Activated naive CD8-positive, alpha-beta T cell treated with anti-CD3 and anti-CD28 coated beads for 36 hours (primary cell): ENCODE measurements at regions not wholly inside any gene's neighbourhood (a gene's known extent, or its start where the extent isn't known, plus 50 kb on each side); places are given as distances from the start of the nearest gene placed in this dataset.

Experiments used
- DNase-seq: peaks from one replicate; pipeline ENCODE4 v3.0.0; 2021
- H3K27ac Mint-ChIP-seq: one replicate; pipeline ENCODE4 v1.8.0; 2022; ENCODE audit warnings: mild to moderate bottlenecking, moderate library complexity, mixed read lengths
- H3K27me3 Mint-ChIP-seq: one replicate; pipeline ENCODE4 v1.8.0; 2022; ENCODE audit warnings: mild to moderate bottlenecking, mixed read lengths
- H3K36me3 Mint-ChIP-seq: one replicate; pipeline ENCODE4 v1.8.0; 2021; ENCODE audit warnings: mild to moderate bottlenecking, mixed read lengths
- H3K4me1 Mint-ChIP-seq: one replicate; pipeline ENCODE4 v1.8.0; 2021; ENCODE audit warnings: mixed read lengths
- H3K4me3 Mint-ChIP-seq: one replicate; pipeline ENCODE4 v1.8.0; 2022; ENCODE audit warnings: mild to moderate bottlenecking, moderate library complexity, mixed read lengths
- H3K9me3 Mint-ChIP-seq: one replicate; pipeline ENCODE4 v1.8.0; 2022; ENCODE audit warnings: mixed read lengths

DNA sequence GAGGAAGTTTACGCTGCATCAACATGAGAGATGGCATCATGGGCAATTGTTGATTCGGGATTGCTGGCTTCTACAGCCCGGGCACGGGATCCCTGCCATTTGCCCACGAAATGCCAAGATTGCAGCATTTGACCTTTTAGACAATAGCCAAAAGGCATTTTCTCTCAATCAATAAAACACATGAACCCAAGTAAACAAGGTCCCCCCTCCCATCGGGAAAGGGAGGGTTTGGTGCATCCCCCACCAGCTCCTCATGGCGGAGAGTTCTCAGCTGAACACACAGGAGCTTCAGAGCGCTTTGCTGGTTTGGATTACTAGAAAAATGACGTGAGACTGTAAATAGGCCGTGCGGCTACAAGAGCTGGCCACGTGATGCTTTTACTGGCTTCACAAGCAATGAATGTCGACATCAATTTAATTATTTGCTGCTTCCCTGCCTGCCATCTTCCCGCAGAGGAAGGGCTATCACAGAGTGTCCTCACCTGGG lies 147.6 kb downstream of the C16orf95 start:
- Mint-ChIP-seq H3K27me3 (no peaks in the 10 kb centered on the region), H3K4me3 (no peak overlapping the region), H3K4me1 (no peaks in the 10 kb centered on the region), H3K27ac (no peak overlapping the region), H3K36me3 (no peaks in the 10 kb centered on the region), H3K9me3 (peaks cover 5% of the 10 kb centered on the region)
- DNase-seq: no peak

DNA sequence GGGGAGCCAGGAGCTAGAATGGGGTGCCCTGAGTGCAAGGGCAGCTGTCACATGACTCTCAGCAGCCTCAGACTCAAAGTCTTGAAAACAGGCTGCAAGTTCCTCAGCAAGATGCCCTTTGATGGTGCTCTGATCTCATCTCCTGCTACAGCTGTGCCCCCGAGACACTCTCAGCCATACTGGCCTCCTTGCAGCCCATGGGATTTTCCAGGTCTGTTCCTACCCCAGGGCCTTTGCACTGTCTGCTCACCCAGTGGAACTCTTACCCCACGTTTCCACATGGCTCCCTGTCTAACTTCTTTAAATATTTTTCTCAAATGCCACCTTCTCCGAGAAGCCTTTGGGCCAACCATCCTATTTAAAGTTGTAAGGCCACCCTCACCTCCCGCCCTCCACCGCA lies 146.9 kb downstream of the C16orf95 start:
- peaks cover 5% of the 10 kb centered on the region for H3K9me3 Mint-ChIP-seq
- no peak for DNase-seq
- H3K36me3 Mint-ChIP-seq: no peaks in the 10 kb centered on the region
- no peak overlapping the region for H3K27ac Mint-ChIP-seq
- no peak overlapping the region for H3K4me3 Mint-ChIP-seq
- no peaks in the 10 kb centered on the region for H3K4me1 Mint-ChIP-seq
- H3K27me3 Mint-ChIP-seq: no peaks in the 10 kb centered on the region

DNA sequence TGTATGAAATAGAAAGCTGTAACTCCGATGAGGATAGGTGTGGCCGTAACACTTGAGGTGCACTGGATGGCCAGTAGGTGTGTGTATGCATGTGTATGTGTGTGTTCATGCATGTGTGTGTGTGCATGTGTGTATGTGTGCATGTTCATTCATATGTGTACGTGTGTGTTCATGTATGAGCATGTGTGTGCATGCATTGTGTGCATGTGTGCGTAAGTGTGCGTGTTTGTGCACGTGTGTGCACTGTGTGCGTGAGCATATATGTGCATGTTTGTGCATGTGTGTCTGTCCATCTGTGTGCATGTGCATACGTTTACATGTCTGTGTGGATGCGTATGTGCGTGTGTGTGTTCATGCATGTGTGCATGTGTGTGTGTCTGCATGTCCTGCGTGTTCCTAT lies 145.5 kb downstream of the C16orf95 start:
- Mint-ChIP-seq H3K9me3 (peaks cover 5% of the 10 kb centered on the region), H3K27me3 (peaks cover 5% of the 10 kb centered on the region), H3K27ac (no peak overlapping the region), H3K36me3 (no peaks in the 10 kb centered on the region), H3K4me1 (no peaks in the 10 kb centered on the region), H3K4me3 (no peak overlapping the region)
- DNase-seq: no peak

DNA sequence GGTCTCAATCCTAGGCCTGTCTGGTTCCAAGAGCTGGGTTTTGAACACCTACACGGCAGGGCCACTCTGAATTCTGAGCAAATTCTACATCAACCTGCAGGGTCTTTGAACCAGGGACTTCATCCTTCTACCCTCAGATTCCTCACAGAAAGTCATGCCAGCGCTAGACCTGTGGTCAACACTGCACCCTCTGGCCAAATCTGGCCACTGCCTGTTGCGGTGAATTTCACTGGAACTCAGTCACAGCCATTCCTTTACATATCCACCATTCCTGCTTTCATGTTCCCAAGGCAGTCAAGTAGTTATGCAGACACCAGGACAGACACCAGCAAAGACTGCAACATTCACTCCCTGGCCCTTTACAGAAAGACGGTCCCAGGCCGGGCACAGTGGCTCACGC lies 144.6 kb downstream of the C16orf95 start:
- Mint-ChIP-seq H3K9me3 (peaks cover 3% of the 10 kb centered on the region), H3K27me3 (peaks cover 12% of the 10 kb centered on the region), H3K27ac (no peak overlapping the region)

DNA sequence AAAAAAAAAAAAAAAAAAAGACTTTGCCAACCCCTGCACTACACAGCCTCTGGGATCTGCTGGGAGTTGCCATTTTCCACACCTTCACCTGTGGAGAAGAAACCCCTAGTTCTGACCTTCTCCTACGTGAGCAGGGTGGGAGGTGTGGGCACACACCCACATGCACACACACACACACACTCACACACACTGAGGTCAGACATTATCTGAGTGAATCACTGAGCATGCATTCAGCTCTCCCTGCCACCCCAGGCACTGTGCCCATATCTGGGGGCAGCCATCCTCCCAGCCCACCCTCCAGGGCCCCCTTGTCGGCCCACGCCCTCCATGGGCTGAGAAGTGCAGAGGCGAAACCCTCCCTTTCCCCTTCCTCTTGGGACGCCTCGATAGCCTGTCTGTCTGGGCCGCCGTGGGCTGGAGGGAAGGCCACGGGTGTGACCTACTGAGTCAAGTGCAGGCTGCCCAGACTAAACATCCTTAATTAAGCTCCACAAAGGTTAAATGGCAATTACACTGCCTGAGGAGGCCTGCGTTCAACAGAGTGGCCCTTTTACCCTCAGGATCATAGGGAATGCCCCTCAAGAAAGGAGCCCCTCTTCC lies 143.8 kb downstream of the C16orf95 start:
- H3K27ac Mint-ChIP-seq: no peak overlapping the region
- H3K27me3 Mint-ChIP-seq: peaks cover 20% of the 10 kb centered on the region
- H3K4me1 Mint-ChIP-seq: no peaks in the 10 kb centered on the region
- DNase-seq: no peak
- H3K4me3 Mint-ChIP-seq: no peak overlapping the region
- H3K36me3 Mint-ChIP-seq: no peaks in the 10 kb centered on the region
- no peaks in the 10 kb centered on the region for H3K9me3 Mint-ChIP-seq

More for the DNA sequence above, 144.6 kb downstream of the C16orf95 start:
- Mint-ChIP-seq H3K4me1 (no peaks in the 10 kb centered on the region), H3K36me3 (no peaks in the 10 kb centered on the region), H3K4me3 (no peak overlapping the region)
- DNase-seq: no peak

DNA sequence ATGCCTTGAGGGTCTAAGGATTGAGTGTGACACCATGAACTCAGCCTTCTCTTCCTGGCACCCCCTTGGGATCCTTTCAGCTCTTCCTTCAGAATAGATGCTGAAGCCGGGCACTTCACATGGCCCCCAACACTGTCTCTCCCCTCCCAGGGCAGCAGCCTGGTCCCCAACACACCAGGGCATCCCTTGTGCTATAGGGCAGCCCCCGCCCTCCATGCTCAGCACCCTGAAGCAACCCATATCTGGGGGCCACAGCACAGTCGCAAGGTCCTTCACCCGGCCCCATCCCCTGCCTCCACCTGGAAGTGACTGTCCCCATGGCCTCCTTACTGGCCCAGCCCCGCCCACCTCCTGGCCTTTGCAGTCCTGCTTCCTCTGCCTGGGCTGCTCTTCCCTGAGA lies 143.1 kb downstream of the C16orf95 start:
- DNase-seq: no peak
- H3K36me3 Mint-ChIP-seq: no peaks in the 10 kb centered on the region
- peaks cover 24% of the 10 kb centered on the region for H3K27me3 Mint-ChIP-seq
- H3K4me1 Mint-ChIP-seq: no peaks in the 10 kb centered on the region
- no peaks in the 10 kb centered on the region for H3K9me3 Mint-ChIP-seq
- H3K27ac Mint-ChIP-seq: no peak overlapping the region
- H3K4me3 Mint-ChIP-seq: no peak overlapping the region

DNA sequence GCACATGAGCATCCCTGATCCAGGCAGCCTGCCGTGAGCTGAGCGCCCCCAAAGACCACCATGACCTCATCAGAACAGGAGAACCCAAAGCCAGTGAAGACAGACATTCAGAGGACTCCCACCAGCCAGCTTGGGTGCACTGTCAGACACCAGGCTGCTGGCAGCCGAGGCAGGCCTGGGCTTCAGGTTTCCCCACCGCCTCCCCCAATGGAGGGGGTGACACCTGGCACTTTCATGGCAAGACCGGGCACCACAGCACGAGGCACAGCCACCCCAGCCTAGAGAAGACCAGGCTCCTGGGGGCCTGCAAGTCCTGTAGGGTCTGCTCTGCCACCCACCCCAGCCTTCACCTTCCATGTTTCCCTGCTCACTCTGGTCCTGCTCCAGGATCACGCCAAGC lies 140.5 kb downstream of the C16orf95 start:
- DNase-seq: no peak
- peaks cover 28% of the 10 kb centered on the region for H3K27me3 Mint-ChIP-seq
- H3K27ac Mint-ChIP-seq: no peak overlapping the region
- H3K36me3 Mint-ChIP-seq: no peaks in the 10 kb centered on the region
- H3K4me1 Mint-ChIP-seq: no peaks in the 10 kb centered on the region
- H3K9me3 Mint-ChIP-seq: no peaks in the 10 kb centered on the region
- no peak overlapping the region for H3K4me3 Mint-ChIP-seq

DNA sequence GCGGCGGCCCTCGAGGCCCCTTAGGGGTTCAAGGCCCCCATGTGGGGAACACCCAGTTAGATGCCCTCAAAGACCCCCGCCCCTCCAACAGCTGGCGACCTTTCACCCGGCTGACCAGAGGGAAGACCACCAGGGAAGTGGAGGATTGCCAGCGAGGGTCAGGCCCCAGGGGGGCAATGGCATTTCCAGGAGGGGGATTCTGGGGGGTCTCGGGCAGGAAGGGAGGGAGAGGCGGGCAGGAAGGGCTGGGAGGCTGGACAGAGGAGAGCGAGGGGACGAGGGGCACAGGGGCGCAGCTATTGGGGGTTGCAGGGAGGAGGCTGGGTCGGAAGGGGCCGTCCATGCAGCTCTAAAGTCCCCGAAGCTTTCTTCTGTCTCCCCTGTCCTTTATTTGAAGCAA lies 139.5 kb downstream of the C16orf95 start:
- Mint-ChIP-seq H3K27me3 (peaks cover 28% of the 10 kb centered on the region), H3K4me1 (no peaks in the 10 kb centered on the region), H3K36me3 (no peaks in the 10 kb centered on the region), H3K4me3 (no peak overlapping the region), H3K27ac (no peak overlapping the region), H3K9me3 (no peaks in the 10 kb centered on the region)
- no peak for DNase-seq

DNA sequence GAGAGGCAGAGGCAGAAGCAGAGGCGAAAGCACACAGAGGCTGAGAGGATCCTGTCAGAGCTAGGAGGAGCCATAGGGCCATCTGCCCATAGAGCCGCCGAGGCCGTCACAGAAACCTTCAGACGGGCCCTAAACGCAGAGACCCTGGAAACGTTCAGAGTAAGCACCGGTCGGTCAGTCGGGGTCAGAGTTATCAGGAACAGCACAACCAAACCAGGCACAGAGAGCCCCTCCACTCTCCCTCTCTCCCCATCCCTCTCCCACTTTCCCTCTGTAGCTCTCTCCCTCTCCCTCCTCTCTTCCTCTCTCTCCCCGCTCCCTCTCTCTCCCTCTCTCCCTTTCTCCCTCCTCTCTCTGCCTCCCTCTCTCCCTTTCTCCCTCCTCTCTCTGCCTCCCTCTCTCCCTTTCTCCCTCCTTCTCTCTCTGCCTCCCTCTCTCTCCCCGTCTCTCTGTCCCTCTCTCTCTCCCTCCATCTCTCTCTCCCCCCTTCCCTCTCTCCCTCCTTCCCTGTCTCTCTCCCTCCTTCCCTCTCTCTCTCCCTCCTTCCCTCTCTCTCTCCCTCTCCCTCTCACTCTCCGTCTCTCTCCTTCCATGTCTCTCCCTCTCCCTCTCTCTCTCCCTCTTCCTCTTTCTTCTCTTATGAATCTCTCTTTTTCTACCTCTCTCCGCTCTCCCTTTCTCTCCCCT lies 138.9 kb downstream of the C16orf95 start:
- Mint-ChIP-seq H3K9me3 (no peaks in the 10 kb centered on the region), H3K4me1 (no peaks in the 10 kb centered on the region), H3K27me3 (peaks cover 28% of the 10 kb centered on the region), H3K36me3 (no peaks in the 10 kb centered on the region), H3K4me3 (no peak overlapping the region), H3K27ac (no peak overlapping the region)
- DNase-seq: no peak

DNA sequence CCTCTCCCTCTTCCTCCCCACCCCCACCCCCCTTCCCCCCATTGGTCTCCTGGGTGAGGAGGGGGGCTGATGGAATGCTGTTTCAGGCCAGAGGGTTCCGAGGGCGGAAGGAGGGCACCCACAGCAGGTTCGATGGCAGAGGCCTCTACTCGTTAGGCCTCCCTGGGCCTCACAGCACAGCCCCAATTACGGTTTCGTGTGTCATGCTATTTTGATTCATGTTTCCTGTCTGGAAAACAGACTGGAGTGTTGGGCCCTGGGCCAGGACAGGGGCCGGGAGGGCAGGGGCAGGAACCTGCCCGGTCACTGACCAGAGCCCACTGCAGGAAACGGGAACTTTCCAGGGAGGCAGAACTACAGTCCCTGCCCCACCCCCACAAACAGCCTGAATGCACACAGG lies 138.2 kb downstream of the C16orf95 start:
- Mint-ChIP-seq H3K9me3 (no peaks in the 10 kb centered on the region), H3K27me3 (peaks cover 28% of the 10 kb centered on the region)
- no peak for DNase-seq

DNA sequence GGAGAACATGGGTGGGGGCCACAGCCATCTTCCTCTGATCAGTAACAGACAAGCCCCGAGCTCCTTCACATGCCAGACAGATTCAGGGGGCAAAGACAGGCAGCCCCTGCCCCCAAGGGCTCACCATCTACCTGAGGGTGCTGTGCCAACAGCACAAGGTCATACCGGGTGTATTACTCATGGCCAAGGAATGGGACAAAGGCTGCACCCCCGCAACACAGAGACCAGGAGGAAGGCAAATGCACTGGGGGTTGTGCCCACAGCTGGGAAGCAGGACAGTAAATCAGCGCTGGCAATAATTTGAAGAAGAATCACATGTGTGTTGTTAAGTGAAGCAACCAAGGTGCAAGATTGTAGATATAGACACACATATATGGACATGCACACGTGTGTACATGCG lies 137.1 kb downstream of the C16orf95 start:
- Mint-ChIP-seq H3K9me3 (no peaks in the 10 kb centered on the region), H3K4me1 (no peaks in the 10 kb centered on the region), H3K4me3 (no peak overlapping the region), H3K27ac (no peak overlapping the region), H3K27me3 (peaks cover 28% of the 10 kb centered on the region), H3K36me3 (no peaks in the 10 kb centered on the region)
- no peak for DNase-seq

More for the DNA sequence above, 138.2 kb downstream of the C16orf95 start:
- H3K36me3 Mint-ChIP-seq: no peaks in the 10 kb centered on the region
- H3K4me1 Mint-ChIP-seq: no peaks in the 10 kb centered on the region
- H3K4me3 Mint-ChIP-seq: no peak overlapping the region
- H3K27ac Mint-ChIP-seq: no peak overlapping the region

DNA sequence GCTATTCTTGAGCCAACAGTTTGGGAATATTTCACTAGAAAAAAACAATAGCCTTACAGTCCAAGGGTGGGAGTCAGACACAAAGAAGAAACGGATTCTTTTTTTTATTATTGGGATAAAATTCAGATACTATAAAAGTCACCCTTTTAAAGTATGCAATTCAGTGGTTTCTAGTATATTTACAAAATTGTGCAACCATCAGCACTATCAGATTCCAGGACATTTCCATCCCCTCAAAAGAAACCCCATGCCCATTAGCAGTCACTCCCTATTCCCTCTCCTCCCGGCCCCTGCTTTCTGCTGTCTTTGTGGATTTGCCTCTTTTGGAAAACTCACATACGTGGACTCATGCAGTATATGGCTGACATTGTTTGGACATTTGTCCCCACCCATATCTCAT lies 134.4 kb downstream of the C16orf95 start:
- no peak overlapping the region for H3K27ac Mint-ChIP-seq
- H3K9me3 Mint-ChIP-seq: peaks cover 10% of the 10 kb centered on the region
- DNase-seq: no peak
- H3K4me1 Mint-ChIP-seq: no peaks in the 10 kb centered on the region
- H3K4me3 Mint-ChIP-seq: no peak overlapping the region
- H3K27me3 Mint-ChIP-seq: peaks cover 14% of the 10 kb centered on the region
- no peaks in the 10 kb centered on the region for H3K36me3 Mint-ChIP-seq

DNA sequence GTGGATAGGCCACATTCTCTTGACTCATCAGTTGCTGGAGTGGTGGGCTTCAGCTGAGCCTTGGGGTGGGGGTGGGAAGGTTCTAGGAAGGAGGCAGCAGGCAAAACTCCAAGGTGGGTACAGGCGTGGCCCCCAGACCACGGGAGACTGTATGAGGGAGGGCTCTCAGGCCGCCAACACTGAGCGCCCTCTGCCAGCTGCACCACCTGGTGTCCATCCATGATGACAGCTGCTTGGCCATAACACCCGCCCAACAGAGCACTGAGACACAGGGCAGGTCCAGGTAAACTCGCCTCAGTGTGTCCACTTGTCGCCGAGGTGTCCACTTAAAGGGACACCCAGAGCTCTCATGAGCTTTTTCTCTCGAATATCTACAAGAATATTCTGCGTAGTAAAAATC lies 133.5 kb downstream of the C16orf95 start:
- Mint-ChIP-seq H3K9me3 (peaks cover 15% of the 10 kb centered on the region), H3K4me1 (no peaks in the 10 kb centered on the region), H3K4me3 (no peak overlapping the region), H3K27ac (no peak overlapping the region), H3K27me3 (peaks cover 5% of the 10 kb centered on the region), H3K36me3 (no peaks in the 10 kb centered on the region)
- no peak for DNase-seq

DNA sequence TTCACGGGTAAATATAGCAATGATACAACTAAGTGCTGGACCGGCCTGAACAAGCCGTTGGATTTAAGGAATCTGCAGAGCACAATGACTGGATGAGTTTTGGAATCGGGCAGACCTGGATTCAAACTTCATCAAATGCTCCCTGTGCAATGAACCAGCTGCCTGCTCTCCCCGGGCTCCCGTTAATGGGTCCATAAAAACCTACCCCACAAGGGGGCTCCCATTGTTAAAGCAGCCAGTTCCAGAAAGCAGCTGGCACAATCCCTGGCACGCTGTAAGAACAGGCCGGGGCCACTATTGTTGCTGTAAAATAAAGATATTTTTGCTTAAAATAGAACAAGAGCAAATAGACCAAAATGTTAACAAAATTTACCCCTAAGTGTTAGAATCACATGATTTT lies 131.9 kb downstream of the C16orf95 start:
- H3K9me3 Mint-ChIP-seq: peaks cover 16% of the 10 kb centered on the region
- no peak for DNase-seq
- H3K4me1 Mint-ChIP-seq: no peaks in the 10 kb centered on the region
- no peak overlapping the region for H3K4me3 Mint-ChIP-seq
- no peaks in the 10 kb centered on the region for H3K36me3 Mint-ChIP-seq
- no peaks in the 10 kb centered on the region for H3K27me3 Mint-ChIP-seq
- H3K27ac Mint-ChIP-seq: no peak overlapping the region

DNA sequence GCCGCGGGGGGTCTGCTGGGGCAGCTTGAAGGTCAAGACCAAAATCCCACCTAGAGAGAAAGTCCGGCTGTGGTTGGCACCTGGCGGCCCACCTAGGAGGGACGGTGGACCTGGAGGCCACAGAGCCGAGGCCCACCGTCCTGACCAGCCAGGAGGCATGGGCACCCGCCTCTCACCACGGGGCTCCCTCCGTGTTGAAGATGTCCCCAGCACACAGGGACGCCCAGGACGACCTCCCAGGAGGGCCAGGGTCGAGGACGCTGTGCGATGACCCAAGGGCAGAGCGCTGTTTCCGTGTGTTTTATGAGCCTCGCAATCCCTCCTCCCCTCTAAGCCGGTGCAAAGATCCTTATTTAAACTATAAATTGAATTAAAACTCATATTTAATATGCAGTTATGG lies 131.2 kb downstream of the C16orf95 start:
- H3K27me3 Mint-ChIP-seq: no peaks in the 10 kb centered on the region
- H3K4me1 Mint-ChIP-seq: no peaks in the 10 kb centered on the region
- H3K27ac Mint-ChIP-seq: no peak overlapping the region
- peaks cover 20% of the 10 kb centered on the region for H3K9me3 Mint-ChIP-seq
- DNase-seq: no peak
- H3K4me3 Mint-ChIP-seq: no peak overlapping the region
- H3K36me3 Mint-ChIP-seq: no peaks in the 10 kb centered on the region

DNA sequence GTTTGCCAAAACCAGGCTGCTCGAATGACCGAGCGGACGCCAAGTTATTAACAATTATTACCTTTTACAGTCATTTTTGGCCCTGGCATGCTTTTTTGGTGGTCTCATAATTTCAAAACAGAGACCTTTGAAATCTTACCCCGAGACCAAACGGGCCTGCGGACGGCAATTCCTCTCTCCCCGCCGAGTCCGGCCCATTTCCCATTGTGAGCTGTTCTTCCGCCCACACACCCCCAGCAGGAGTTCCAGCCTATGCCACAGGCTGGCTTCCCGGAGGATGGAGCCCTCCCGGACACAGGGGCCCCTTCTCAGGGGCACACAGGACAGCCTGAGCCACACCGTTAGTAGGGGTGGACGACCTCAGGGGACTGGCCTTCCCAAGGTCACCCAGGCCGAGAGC lies 130.7 kb downstream of the C16orf95 start:
- Mint-ChIP-seq H3K27me3 (no peaks in the 10 kb centered on the region), H3K4me3 (no peak overlapping the region), H3K27ac (no peak overlapping the region), H3K9me3 (peaks cover 20% of the 10 kb centered on the region), H3K4me1 (no peaks in the 10 kb centered on the region), H3K36me3 (no peaks in the 10 kb centered on the region)
- DNase-seq: no peak
